B cell (primary cell): ENCODE measurements at regions not wholly inside any gene's neighbourhood (a gene's known extent, or its start where the extent isn't known, plus 50 kb on each side); places are given as distances from the start of the nearest gene placed in this dataset.

Experiments used
- ATAC-seq: fragments of 200-7000 bp; cut with Tn5 transposase; one replicate; pipeline ENCODE4 v1.10.0; 2021; ENCODE audit warnings: low read depth, mild to moderate bottlenecking, moderate number of reproducible peaks, moderate library complexity
- CTCF ChIA-PET: fragments of 350-600 bp; sonication (Branson Sonifier 250); formaldehyde crosslinking; loops from one replicate; lab custom pipeline; 2021; ENCODE audit warnings: antibody characterized with exemption, inconsistent platforms; lab: Charles Lee
- POLR2A ChIA-PET: fragments of 350-600 bp; sonication (Branson Sonifier 250); formaldehyde crosslinking; loops from one replicate; lab custom pipeline; 2021; ENCODE audit warnings: antibody characterized with exemption; lab: Charles Lee
- DNase-seq: peaks from one replicate; pipeline ENCODE4 v3.0.0; 2013
- H2AFZ ChIP-seq: 2 replicates; pipeline ENCODE4 v1.6.1; 2012; ENCODE audit warnings: mild to moderate bottlenecking, low read depth, low read length; ENCODE audit not compliant: insufficient read depth, poor library complexity, severe bottlenecking
- H3K27ac ChIP-seq, 2 donors: 1 replicate in 1 of 2; 2 replicates in 1 of 2; pipeline ENCODE4 v1.5.1; 2012 to 2013; ENCODE audit warnings: low read length in 2 of 2, mild to moderate bottlenecking in 2 of 2, moderate library complexity in 1 of 2
- H3K27me3 ChIP-seq, 4 experiments: fragments of 200-600 bp in 1 of 4; sonication (generic) in 1 of 4; replicated peaks in 1 of 4; 1 replicate in 2 of 4; 2 replicates in 2 of 4; pipeline versions ENCODE4 v1.6.1 to v1.7.0; 2013 to 2016; ENCODE audit warnings: low read length in 3 of 4, mild to moderate bottlenecking in 2 of 4, mixed read lengths in 1 of 4, moderate library complexity in 1 of 4; ENCODE audit not compliant: insufficient read depth in 4 of 4, control insufficient read depth in 3 of 4; ENCODE audit errors: control extremely low read depth in 1 of 4
- H3K36me3 ChIP-seq, 2 experiments: replicated peaks in 1 of 2; 1 replicate in 1 of 2; 2 replicates in 1 of 2; pipeline versions ENCODE4 v1.6.1 to v1.7.1; 2013; ENCODE audit warnings: low read length in 1 of 2; ENCODE audit not compliant: insufficient read depth in 2 of 2, control insufficient read depth in 1 of 2; ENCODE audit errors: control extremely low read depth in 1 of 2, extremely low read depth in 1 of 2
- H3K4me1 ChIP-seq, 2 donors: fragments of 200-600 bp in 1 of 2; sonication (generic) in 1 of 2; 1 replicate in 1 of 2; 2 replicates in 1 of 2; pipeline versions ENCODE4 v1.5.1 to v1.6.1; 2013 to 2017; ENCODE audit warnings: low read length in 2 of 2; ENCODE audit not compliant: control insufficient read depth in 2 of 2, insufficient read depth in 2 of 2
- H3K4me2 ChIP-seq: replicated peaks from 2 replicates; pipeline ENCODE3; 2012; ENCODE audit warnings: mild to moderate bottlenecking, low read depth, low read length; ENCODE audit not compliant: poor library complexity, severe bottlenecking
- H3K4me3 ChIP-seq, 5 experiments: fragments of 200-600 bp in 1 of 5; sonication (generic) in 1 of 5; 1 replicate in 3 of 5; 2 replicates in 2 of 5; pipeline versions ENCODE4 v1.5.1 to v1.7.0; 2011 to 2016; ENCODE audit warnings: low read length in 4 of 5, mild to moderate bottlenecking in 4 of 5, low read depth in 2 of 5, control low read depth in 1 of 5, moderate library complexity in 1 of 5; ENCODE audit not compliant: insufficient read depth in 1 of 5; ENCODE audit errors: control extremely low read depth in 1 of 5, extremely low read depth in 1 of 5
- H3K79me2 ChIP-seq: fragments of 200-600 bp; sonication (generic); one replicate; pipeline ENCODE4 v1.6.0; 2016; ENCODE audit warnings: low read length; ENCODE audit not compliant: control insufficient read depth, insufficient read depth
- H3K9ac ChIP-seq: fragments of 200-600 bp; sonication (generic); 2 replicates; pipeline ENCODE4 v1.6.1; 2017; ENCODE audit warnings: mild to moderate bottlenecking, low read length, moderate library complexity
- H3K9me3 ChIP-seq, 3 donors: one replicate each; pipeline versions ENCODE4 v1.6.1 to v1.7.1; 2013; ENCODE audit warnings: low read length in 2 of 3; ENCODE audit not compliant: control insufficient read depth in 2 of 3, insufficient read depth in 1 of 3; ENCODE audit errors: control extremely low read depth in 1 of 3
- H4K20me1 ChIP-seq: 2 replicates; pipeline ENCODE4 v1.6.0; 2012; ENCODE audit warnings: mild to moderate bottlenecking, low read length; ENCODE audit not compliant: insufficient read depth, control insufficient read depth, poor library complexity, severe bottlenecking
- H3K27ac Mint-ChIP-seq: one replicate; pipeline ENCODE4 v1.8.0; 2021; ENCODE audit warnings: mixed read lengths
- H3K27me3 Mint-ChIP-seq: one replicate; pipeline ENCODE4 v1.8.0; 2021; ENCODE audit warnings: mixed read lengths
- H3K4me1 Mint-ChIP-seq: one replicate; pipeline ENCODE4 v1.8.0; 2021; ENCODE audit warnings: mixed read lengths
- H3K4me3 Mint-ChIP-seq: one replicate; pipeline ENCODE4 v1.8.0; 2021; ENCODE audit warnings: mixed read lengths
- H3K9me3 Mint-ChIP-seq: one replicate; pipeline ENCODE4 v1.8.0; 2022; ENCODE audit warnings: mixed read lengths; ENCODE audit not compliant: insufficient read depth
- CTCF ChIP-seq: fragments of 200-600 bp; IDR thresholded peaks from one replicate; pipeline ENCODE4 v1.8.0; 2022; ENCODE audit warnings: antibody characterized with exemption, mild to moderate bottlenecking
- EZH2 ChIP-seq: IDR thresholded peaks from 2 replicates; pipeline ENCODE4 v1.6.1; 2012; ENCODE audit warnings: borderline replicate concordance, low read depth, mild to moderate bottlenecking, moderate library complexity, low read length; ENCODE audit not compliant: insufficient read depth, poor library complexity, severe bottlenecking
- WGBS: methylation state at CpG from one replicate; pipeline ENCODE4 v1.1.5; 2013; ENCODE audit warnings: missing lambda C conversion rate; ENCODE audit not compliant: insufficient coverage; 5-methylcytosine and 5-hydroxymethylcytosine counted together
- intact Hi-C: fragments of 100-400 bp; cut with micrococcal nuclease; formaldehyde crosslinking; loops from one replicate; pipeline ENCODE4 v1.10.0; 2022

GRCh38 chr3:148147903-148148302 is 549.8 kb upstream of the AGTR1 start:
- WGBS = 100% methylated on average over 1 of the region's 2 CpGs
- Mint-ChIP-seq H3K27me3 (no peaks in the 10 kb centered on the region), H3K4me1 (no peaks in the 10 kb centered on the region), H3K9me3 (no peaks in the 10 kb centered on the region), H3K27ac (no peak overlapping the region), H3K4me3 (no peak overlapping the region)
- ChIA-PET CTCF (no interaction called here), POLR2A (no interaction called here)
- Histone ChIP-seq H3K27ac (no peak overlapping the region), H3K4me1 (no peaks in the 10 kb centered on the region), H3K4me2 (no peak overlapping the region), H4K20me1 (no peaks in the 10 kb centered on the region), H3K9me3 (no peaks in the 10 kb centered on the region), H3K36me3 (no peaks in the 10 kb centered on the region), H3K79me2 (no peaks in the 10 kb centered on the region), H3K4me3 (no peak overlapping the region), H3K9ac (no peak overlapping the region), H3K27me3 (no peaks in the 10 kb centered on the region), H2AFZ (no peak overlapping the region)
- intact Hi-C loops = no loop called here
- TF ChIP-seq CTCF (no peak), EZH2 (no peak)
- no peak for DNase-seq
- no peak for ATAC-seq

GRCh38 chr3:148149556-148149955 is 548.1 kb upstream of the AGTR1 start:
- no peak overlapping the region for H3K27ac ChIP-seq
- ChIA-PET POLR2A (no interaction called here), CTCF (no interaction called here)
- H3K27ac Mint-ChIP-seq = no peak overlapping the region
- no peaks in the 10 kb centered on the region for H3K9me3 Mint-ChIP-seq
- H3K4me1 ChIP-seq = no peaks in the 10 kb centered on the region
- H3K9ac ChIP-seq = no peak overlapping the region
- DNase-seq (no peak), ATAC-seq (no peak)
- no peaks in the 10 kb centered on the region for H3K27me3 ChIP-seq
- WGBS = 83% methylated on average over 1 of the region's 2 CpGs
- H3K4me2 ChIP-seq = no peak overlapping the region
- H3K79me2 ChIP-seq = no peaks in the 10 kb centered on the region
- no peaks in the 10 kb centered on the region for H3K36me3 ChIP-seq
- no peaks in the 10 kb centered on the region for H4K20me1 ChIP-seq
- no peak overlapping the region for H3K4me3 ChIP-seq
- H3K27me3 Mint-ChIP-seq = no peaks in the 10 kb centered on the region
- no peak overlapping the region for H3K4me3 Mint-ChIP-seq
- no peaks in the 10 kb centered on the region for H3K4me1 Mint-ChIP-seq
- H2AFZ ChIP-seq = no peak overlapping the region
- intact Hi-C loops = no loop called here
- H3K9me3 ChIP-seq = no peaks in the 10 kb centered on the region
- TF ChIP-seq CTCF (no peak), EZH2 (no peak)
